ENCODE measurements at regions not wholly inside any gene's neighbourhood (a gene's known extent, or its start where the extent isn't known, plus 50 kb on each side); places are given as distances from the start of the nearest gene placed in this dataset.

GRCh38 chr9:1722404-1722803 lies 292.7 kb upstream of the SMARCA2 start:
- Histone ChIP-seq H3K36me3 (no peaks in the 10 kb centered on the region), H3K27me3 (no peaks in the 10 kb centered on the region), H3K4me3 (no peak overlapping the region), H3K9me3 (peaks cover 0 to 10% (median 0%) of the 10 kb centered on the region in 4 donors), H3K4me1 (no peaks in the 10 kb centered on the region), H3K27ac (no peak overlapping the region)
- DNase-seq = peak in 1 of 2 donors; percentile 9
- intact Hi-C loops (cut with DNase I; ENCODE audit: low total_unique reads) = no loop called here
- 61 to 88% (median 78%) methylated on average over 1 of the region's 1 CpG for WGBS, 5 donors
- TF ChIP-seq EP300 (IDR thresholded peaks at IDR 0.05) (no peak), POLR2A (IDR thresholded peaks at IDR 0.05) (no peak), CTCF (IDR thresholded peaks at IDR 0.05) (no peak), POLR2AphosphoS5 (IDR thresholded peaks at IDR 0.05) (no peak)

- DNase-seq = no peak
- Histone ChIP-seq H3K27ac (no peak overlapping the region), H3K36me3 (no peaks in the 10 kb centered on the region), H3K4me3 (no peak overlapping the region), H3K9me3 (peaks cover 0 to 9% (median 0%) of the 10 kb centered on the region in 4 donors), H3K4me1 (no peaks in the 10 kb centered on the region), H3K27me3 (no peaks in the 10 kb centered on the region)
- intact Hi-C loops (cut with DNase I; ENCODE audit: low total_unique reads) = no loop called here
- TF ChIP-seq CTCF (IDR thresholded peaks at IDR 0.05) = no peak
- no peak for TF ChIP-seq EP300 (IDR thresholded peaks at IDR 0.05)
- TF ChIP-seq POLR2A (IDR thresholded peaks at IDR 0.05) = no peak
- no peak for TF ChIP-seq POLR2AphosphoS5 (IDR thresholded peaks at IDR 0.05)
- WGBS, 5 donors = 80 to 89% (median 84%) methylated on average over 3 of the region's 3 CpGs
Observed at GRCh38 chr9:1723522-1724015, 291.6 kb upstream of the SMARCA2 start.

GRCh38 chr9:1726993-1727759 lies 288.0 kb upstream of the SMARCA2 start:
- H3K9me3 ChIP-seq = no peaks in the 10 kb centered on the region
- no peaks in the 10 kb centered on the region for H3K36me3 ChIP-seq
- no peak overlapping the region for H3K4me3 ChIP-seq
- no peaks in the 10 kb centered on the region for H3K27me3 ChIP-seq
- H3K27ac ChIP-seq = no peak overlapping the region
- intact Hi-C loops (cut with DNase I; ENCODE audit: low total_unique reads) = no loop called here
- no peak for TF ChIP-seq POLR2AphosphoS5 (IDR thresholded peaks at IDR 0.05)
- no peak for TF ChIP-seq POLR2A (IDR thresholded peaks at IDR 0.05)
- TF ChIP-seq EP300 (IDR thresholded peaks at IDR 0.05) = no peak
- TF ChIP-seq CTCF (IDR thresholded peaks at IDR 0.05) = no peak
- no peaks in the 10 kb centered on the region for H3K4me1 ChIP-seq
- peak in 1 of 2 donors; percentile 12 for DNase-seq
- WGBS, 5 donors = 75 to 84% (median 78%) methylated on average over 4 of the region's 4 CpGs

DNA sequence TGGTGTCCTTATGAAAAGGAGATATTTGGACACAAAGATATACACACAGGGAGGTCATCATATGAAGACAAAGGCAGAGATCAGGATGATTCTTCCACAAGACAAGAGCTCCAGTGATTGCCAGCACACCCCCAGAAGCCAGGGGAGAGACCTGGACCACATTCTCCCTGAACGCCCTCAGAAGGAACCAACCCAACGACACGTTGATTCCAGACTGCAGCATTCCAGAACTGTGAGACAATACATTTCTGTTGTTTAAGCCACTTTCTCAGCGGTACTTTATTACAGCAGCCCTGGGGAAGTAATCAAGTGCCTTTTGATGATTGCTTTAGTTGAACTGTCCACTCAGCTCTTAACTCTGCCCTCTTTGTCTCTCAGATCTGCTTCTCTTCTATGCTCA lies 285.5 kb upstream of the SMARCA2 start:
- 53 to 65% (median 59%) methylated on average over 4 of the region's 4 CpGs for WGBS, 5 donors
- intact Hi-C loops (cut with DNase I; ENCODE audit: low total_unique reads) = no loop called here
- H3K4me3 ChIP-seq = no peak overlapping the region

More for the DNA sequence above, 285.5 kb upstream of the SMARCA2 start:
- Histone ChIP-seq H3K27me3 (no peaks in the 10 kb centered on the region), H3K9me3 (no peaks in the 10 kb centered on the region), H3K36me3 (no peaks in the 10 kb centered on the region), H3K27ac (no peak overlapping the region), H3K4me1 (no peaks in the 10 kb centered on the region)
- DNase-seq = no peak
- no peak for TF ChIP-seq POLR2A (IDR thresholded peaks at IDR 0.05)
- TF ChIP-seq CTCF (IDR thresholded peaks at IDR 0.05) = no peak
- TF ChIP-seq POLR2AphosphoS5 (IDR thresholded peaks at IDR 0.05) = no peak
- TF ChIP-seq EP300 (IDR thresholded peaks at IDR 0.05) = no peak

Data from stomach (tissue), 8 donors.